ENCODE measurements at regions not wholly inside any gene's neighbourhood (a gene's known extent, or its start where the extent isn't known, plus 50 kb on each side); places are given as distances from the start of the nearest gene placed in this dataset.

- TF ChIP-seq POLR2A (IDR thresholded peaks at IDR 0.05): no peak
- TF ChIP-seq CTCF (IDR thresholded peaks at IDR 0.05): no peak
Observed at GRCh38 chr13:58051396-58051795, 419.9 kb downstream of the PCDH17 start.
